Keratinocyte (primary cell): ENCODE measurements at regions not wholly inside any gene's neighbourhood (a gene's known extent, or its start where the extent isn't known, plus 50 kb on each side); places are given as distances from the start of the nearest gene placed in this dataset.

Source experiments
- EZH2 ChIP-seq: IDR thresholded peaks from one replicate; pipeline ENCODE4 v1.6.1; 2012; ENCODE audit warnings: inconsistent platforms, mild to moderate bottlenecking, low read length, moderate library complexity
- TF ChIP-seq, protein P1 (sequence below), 3 experiments: IDR thresholded peaks in 1 of 3; conservative IDR thresholded peaks in 1 of 3; optimal IDR thresholded peaks in 1 of 3; 2 replicates in 2 of 3; 3 replicates in 1 of 3; pipeline versions ENCODE3 to v1.5.1; 2011; ENCODE audit warnings: low read length in 3 of 3, mild to moderate bottlenecking in 3 of 3, moderate library complexity in 2 of 3, control low read depth in 1 of 3, inconsistent platforms in 1 of 3; ENCODE audit not compliant: insufficient read depth in 2 of 3; ENCODE audit errors: extremely low read depth in 1 of 3

DNA sequence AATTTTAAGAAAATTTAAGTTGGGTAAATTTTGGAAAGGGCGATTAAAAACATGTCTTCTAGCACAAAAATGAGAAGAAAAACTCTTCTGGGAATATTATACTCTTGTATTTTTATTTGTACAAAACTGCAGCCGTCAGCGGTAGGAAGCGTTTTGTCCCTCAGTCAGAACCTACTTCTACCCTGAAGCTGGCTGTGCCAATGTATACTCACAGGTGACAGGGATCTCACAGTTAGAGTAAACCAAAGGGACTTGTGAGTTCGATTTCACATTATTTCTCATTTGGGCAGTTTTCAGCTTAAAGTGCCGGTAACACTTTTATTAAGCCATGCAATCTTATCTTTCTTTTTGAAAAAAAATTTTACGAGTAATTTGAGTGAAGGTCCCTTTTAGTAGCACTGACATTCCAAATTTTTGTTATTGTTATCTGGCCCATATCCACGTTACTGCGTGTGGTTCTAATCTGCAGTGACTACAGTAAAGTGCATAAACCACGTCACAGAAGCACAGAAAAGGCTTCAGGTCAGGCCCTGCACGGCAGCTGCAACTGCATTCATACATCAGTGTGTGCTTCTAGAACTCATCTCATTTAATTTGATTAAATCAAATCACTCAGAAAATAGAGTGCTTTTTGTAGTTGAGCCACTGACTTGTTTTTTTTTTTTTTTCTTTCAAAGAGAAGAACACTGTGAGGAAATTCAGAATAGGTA is 387.3 kb downstream of the LIG4 start:
- TF ChIP-seq, protein P1, sequence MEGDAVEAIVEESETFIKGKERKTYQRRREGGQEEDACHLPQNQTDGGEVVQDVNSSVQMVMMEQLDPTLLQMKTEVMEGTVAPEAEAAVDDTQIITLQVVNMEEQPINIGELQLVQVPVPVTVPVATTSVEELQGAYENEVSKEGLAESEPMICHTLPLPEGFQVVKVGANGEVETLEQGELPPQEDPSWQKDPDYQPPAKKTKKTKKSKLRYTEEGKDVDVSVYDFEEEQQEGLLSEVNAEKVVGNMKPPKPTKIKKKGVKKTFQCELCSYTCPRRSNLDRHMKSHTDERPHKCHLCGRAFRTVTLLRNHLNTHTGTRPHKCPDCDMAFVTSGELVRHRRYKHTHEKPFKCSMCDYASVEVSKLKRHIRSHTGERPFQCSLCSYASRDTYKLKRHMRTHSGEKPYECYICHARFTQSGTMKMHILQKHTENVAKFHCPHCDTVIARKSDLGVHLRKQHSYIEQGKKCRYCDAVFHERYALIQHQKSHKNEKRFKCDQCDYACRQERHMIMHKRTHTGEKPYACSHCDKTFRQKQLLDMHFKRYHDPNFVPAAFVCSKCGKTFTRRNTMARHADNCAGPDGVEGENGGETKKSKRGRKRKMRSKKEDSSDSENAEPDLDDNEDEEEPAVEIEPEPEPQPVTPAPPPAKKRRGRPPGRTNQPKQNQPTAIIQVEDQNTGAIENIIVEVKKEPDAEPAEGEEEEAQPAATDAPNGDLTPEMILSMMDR (optimal IDR thresholded peaks at IDR 0.05 in 1 of 3, IDR thresholded peaks at IDR 0.05 in 1 of 3, conservative IDR thresholded peaks at IDR 0.05 in 1 of 3; ENCODE audit: extremely low read depth in 1 of 3, insufficient read depth in 2 of 3, low read length in 3 of 3), result no peak
- TF ChIP-seq EZH2, result no peak
